IMR-90 (cell line): ENCODE measurements at regions not wholly inside any gene's neighbourhood (a gene's known extent, or its start where the extent isn't known, plus 50 kb on each side); places are given as distances from the start of the nearest gene placed in this dataset.

ENCODE experiments used
- ATAC-seq: fragments of 200-7000 bp; cut with Tn5 transposase; 2 replicates; pipeline ENCODE4 v1.9.1; 2020; ENCODE audit warnings: low read depth, mild to moderate bottlenecking, moderate library complexity
- BruUV-seq: library from RNA; stranded (reverse); fragments of 400-500 nt; replicated peaks from 2 replicates; lab custom pipeline; 2021; lab: Mats Ljungman, UMichigan
- CTCF ChIA-PET: fragments of 300-600 bp; formaldehyde crosslinking; extraction: SDS; loops from one replicate; lab custom pipeline; 2021; ENCODE audit warnings: antibody characterized with exemption; lab: Yijun Ruan, JAX
- POLR2A ChIA-PET: fragments of 300-600 bp; sonication (Branson Sonifier 250); formaldehyde crosslinking; loops from one replicate; lab custom pipeline; 2022; ENCODE audit warnings: antibody characterized with exemption; ENCODE audit not compliant: unreplicated experiment; lab: Charles Lee
- DNase-seq: peaks from one replicate; pipeline ENCODE4 v3.0.0; 2013
- H2AFZ ChIP-seq: replicated peaks from 2 replicates; pipeline ENCODE3; 2013; ENCODE audit warnings: low read length, mild to moderate bottlenecking; ENCODE audit not compliant: poor library complexity
- H2AK5ac ChIP-seq: 2 replicates; pipeline ENCODE4 v1.6.1; 2013; ENCODE audit warnings: low read depth, low read length, inconsistent platforms
- H2AK9ac ChIP-seq: replicated peaks from 2 replicates; pipeline ENCODE3; 2013; ENCODE audit warnings: mild to moderate bottlenecking, low read depth, low read length, moderate library complexity; ENCODE audit not compliant: poor library complexity
- H2BK120ac ChIP-seq: 2 replicates; pipeline ENCODE4 v1.6.1; 2013; ENCODE audit warnings: low read depth, low read length, inconsistent platforms
- H2BK15ac ChIP-seq: 3 replicates; pipeline ENCODE4 v1.6.1; 2013; ENCODE audit warnings: low read depth, low read length, inconsistent platforms
- H2BK20ac ChIP-seq: 2 replicates; pipeline ENCODE4 v1.6.1; 2013; ENCODE audit warnings: low read depth, mild to moderate bottlenecking, inconsistent platforms, low read length, moderate library complexity
- H2BK5ac ChIP-seq: 2 replicates; pipeline ENCODE4 v1.6.1; 2013; ENCODE audit warnings: mild to moderate bottlenecking, low read depth, low read length, inconsistent platforms; ENCODE audit not compliant: poor library complexity, severe bottlenecking
- H3K14ac ChIP-seq: replicated peaks from 2 replicates; pipeline ENCODE4 v1.6.1; 2013; ENCODE audit warnings: low read depth, low read length, inconsistent platforms
- H3K18ac ChIP-seq: 2 replicates; pipeline ENCODE4 v1.6.1; 2013; ENCODE audit warnings: low read depth, low read length, control low read depth
- H3K23ac ChIP-seq: 2 replicates; pipeline ENCODE4 v1.6.1; 2013; ENCODE audit warnings: low read depth, low read length, inconsistent platforms
- H3K27ac ChIP-seq: 2 replicates; pipeline ENCODE4 v1.5.1; 2013; ENCODE audit warnings: mild to moderate bottlenecking, control low read depth, low read length; ENCODE audit not compliant: insufficient read depth
- H3K27me3 ChIP-seq: 2 replicates; pipeline ENCODE4 v1.6.1; 2013; ENCODE audit warnings: low read length; ENCODE audit not compliant: control insufficient read depth, insufficient read depth
- H3K36me3 ChIP-seq: 2 replicates; pipeline ENCODE4 v1.6.1; 2013; ENCODE audit warnings: low read length, mixed read lengths; ENCODE audit not compliant: control insufficient read depth, insufficient read depth
- H3K4ac ChIP-seq: 2 replicates; pipeline ENCODE4 v1.6.1; 2013; ENCODE audit warnings: low read depth, low read length, inconsistent platforms
- H3K4me1 ChIP-seq: 2 replicates; pipeline ENCODE4 v1.6.1; 2013; ENCODE audit warnings: low read length, mixed read lengths; ENCODE audit not compliant: control insufficient read depth, insufficient read depth
- H3K4me2 ChIP-seq: 2 replicates; pipeline ENCODE4 v1.6.1; 2013; ENCODE audit warnings: low read depth, mild to moderate bottlenecking, control low read depth, low read length, moderate library complexity
- H3K4me3 ChIP-seq: 2 replicates; pipeline ENCODE4 v1.5.1; 2013; ENCODE audit warnings: low read depth, mild to moderate bottlenecking, control low read depth, low read length, moderate library complexity; ENCODE audit not compliant: insufficient read depth
- H3K56ac ChIP-seq: 2 replicates; pipeline ENCODE4 v1.6.1; 2013; ENCODE audit warnings: low read length, inconsistent platforms; ENCODE audit not compliant: insufficient read depth; ENCODE audit errors: extremely low read depth
- H3K79me1 ChIP-seq, 2 experiments: 2 replicates each; pipeline ENCODE4 v1.6.1; 2013; ENCODE audit warnings: low read length in 2 of 2, inconsistent platforms in 1 of 2, low read depth in 1 of 2
- H3K9ac ChIP-seq: 2 replicates; pipeline ENCODE4 v1.6.1; 2013; ENCODE audit warnings: low read depth, low read length, control low read depth
- H3K9me1 ChIP-seq: 2 replicates; pipeline ENCODE4 v1.6.1; 2013; ENCODE audit warnings: low read length, inconsistent platforms; ENCODE audit not compliant: insufficient read depth
- H3K9me3 ChIP-seq: 2 replicates; pipeline ENCODE4 v1.6.1; 2013; ENCODE audit warnings: low read length; ENCODE audit not compliant: control insufficient read depth, insufficient read depth
- H4K20me1 ChIP-seq: 2 replicates; pipeline ENCODE4 v1.6.1; 2013; ENCODE audit warnings: low read length, inconsistent platforms; ENCODE audit not compliant: insufficient read depth
- H4K5ac ChIP-seq: 2 replicates; pipeline ENCODE4 v1.6.1; 2013; ENCODE audit warnings: mild to moderate bottlenecking, low read depth, low read length, control low read depth
- H4K8ac ChIP-seq, 2 experiments: 2 replicates each; pipeline ENCODE4 v1.6.1; 2013; ENCODE audit warnings: low read depth in 2 of 2, low read length in 2 of 2, control low read depth in 1 of 2, inconsistent platforms in 1 of 2
- H4K91ac ChIP-seq: 2 replicates; pipeline ENCODE4 v1.6.1; 2013; ENCODE audit warnings: low read depth, low read length, inconsistent platforms; ENCODE audit not compliant: insufficient read depth
- CTCF ChIP-seq: conservative IDR thresholded peaks from 2 replicates; pipeline ENCODE4 v1.5.1; 2012; ENCODE audit warnings: mild to moderate bottlenecking, low read depth, low read length, improper control_type of control experiment
- MAZ ChIP-seq: IDR thresholded peaks from 2 replicates; pipeline ENCODE4 v1.6.1; 2012; ENCODE audit warnings: low read depth, mild to moderate bottlenecking, low read length, improper control_type of control experiment, moderate library complexity, borderline replicate concordance
- MXI1 ChIP-seq: IDR thresholded peaks from 2 replicates; pipeline ENCODE4 v1.6.1; 2012; ENCODE audit warnings: low read depth, mild to moderate bottlenecking, low read length, moderate library complexity, borderline replicate concordance
- POLR2A ChIP-seq: IDR thresholded peaks from 2 replicates; pipeline ENCODE4 v1.6.1; 2012; ENCODE audit warnings: mild to moderate bottlenecking, low read depth, low read length
- RAD21 ChIP-seq: IDR thresholded peaks from 2 replicates; pipeline ENCODE4 v1.6.1; 2012; ENCODE audit warnings: low read length, improper control_type of control experiment
- SMC3 ChIP-seq: fragments of 150-350 bp; IDR thresholded peaks from 2 replicates; pipeline ENCODE4 v1.6.1; 2016; ENCODE audit warnings: low read depth, mild to moderate bottlenecking, antibody characterized with exemption, low read length, moderate library complexity
- WGBS, 2 experiments: methylation state at CpG; one replicate each; pipeline versions ENCODE4 v1.1.5 to v1.1.7; 2013; ENCODE audit warnings: missing lambda C conversion rate in 2 of 2; ENCODE audit not compliant: insufficient read length in 1 of 2; ENCODE audit errors: extremely low coverage in 2 of 2; 5-methylcytosine and 5-hydroxymethylcytosine counted together
- dilution Hi-C: fragments of 300-500 bp; cut with HindIII; formaldehyde crosslinking; loops from one replicate; pipeline ENCODE4 v1.14.3; 2018; ENCODE audit warnings: low sequenced_read_pairs; ENCODE audit not compliant: unreplicated experiment
- in situ Hi-C: fragments of 300-500 bp; cut with MboI; formaldehyde crosslinking; loops from 3 replicates; pipeline ENCODE4 v1.14.3; 2019; ENCODE audit warnings: low sequenced_read_pairs, inconsistent platforms, mixed read lengths
- intact Hi-C: fragments of 100-400 bp; cut with micrococcal nuclease; formaldehyde crosslinking; loops from 2 replicates; pipeline ENCODE4 v1.10.0; 2022

- TF ChIP-seq MXI1 (no peak), RAD21 (0 out of 2 replicates have a peak, but pooled peaks have one; percentile 1), SMC3 (no peak)
Observed at GRCh38 chr1:221439747-221440501, 302.0 kb downstream of the DUSP10 start (continued).

GRCh38 chr1:221440658-221441057 lies 301.2 kb downstream of the DUSP10 start:
- Histone ChIP-seq H3K4me3 (no peak overlapping the region), H3K9me1 (no peaks in the 10 kb centered on the region), H4K5ac (no peak overlapping the region), H2AK9ac (no peak overlapping the region), H3K23ac (peak overlapping the region; percentile 21; the same call in 1 of the 2 replicates), H3K14ac (peak overlapping the region; percentile 73), H2AK5ac (peak overlapping the region; percentile 73), H3K27me3 (no peaks in the 10 kb centered on the region), H2BK20ac (peak overlapping the region; percentile 63), H2AFZ (peak overlapping the region; percentile 46), H3K9ac (no peak overlapping the region), H3K4me2 (peak overlapping the region; percentile 80), H3K18ac (peak overlapping the region; percentile 53; the same call in 1 of the 2 replicates), H4K20me1 (no peaks in the 10 kb centered on the region), H3K56ac (peak overlapping the region; percentile 68; the same call in 1 of the 2 replicates), H4K91ac (peak overlapping the region; percentile 64), H2BK5ac (peak overlapping the region; percentile 73), H3K4ac (peak overlapping the region; percentile 79), H3K4me1 (peaks cover 5% of the 10 kb centered on the region; the same call in 1 of the 2 replicates), H4K8ac (peak overlapping the region; percentile 3 to 55; a peak in 2 of 4 replicates), H2BK15ac (peak overlapping the region; percentile 18; the same call in 2 of the 3 replicates), H3K9me3 (no peaks in the 10 kb centered on the region), H3K79me1 (no peaks in the 10 kb centered on the region), H3K36me3 (no peaks in the 10 kb centered on the region), H2BK120ac (peak overlapping the region; percentile 50), H3K27ac (peak overlapping the region; percentile 3; the same call in 1 of the 2 replicates)
- in situ Hi-C loops: loop anchor here (10.0 kb wide), 1 partner anchor 1014 kb away; no protein-coding TSS in a partner anchor
- WGBS, 2 experiments: no CpG with 5 or more reads among the region's 5 CpGs
- ChIA-PET POLR2A (no interaction called here), CTCF (interaction anchor here (1.4 to 1.6 kb wide), 2 partner anchors 177 to 1014 kb away, joined by 3 to 4 read pairs; no protein-coding TSS in a partner anchor)
- DNase-seq (no peak), ATAC-seq (peak; percentile 10)
- intact Hi-C loops: no loop called here
- BruUV-seq: no TSS peak
- dilution Hi-C loops: no loop called here
- TF ChIP-seq POLR2A (0 out of 2 replicates have a peak, but pooled peaks have one; percentile 29), CTCF (peak; percentile 14; the same call in 1 of the 2 replicates), MAZ (no peak)
